ENCODE measurements at regions not wholly inside any gene's neighbourhood (a gene's known extent, or its start where the extent isn't known, plus 50 kb on each side); places are given as distances from the start of the nearest gene placed in this dataset.

- ChIA-PET CTCF (no interaction called here), POLR2A (no interaction called here)
- Histone ChIP-seq H3K27ac (ENCODE audit: insufficient read depth, low read depth, low read length) (no peak overlapping the region), H4K20me1 (replicated peaks; ENCODE audit: control insufficient read depth, extremely low read depth, insufficient read depth, low read length) (no peaks in the 10 kb centered on the region), H3K9ac (replicated peaks; ENCODE audit: extremely low read depth, insufficient read depth, low read length) (no peak overlapping the region), H3K4me3 (replicated peaks in 1 of 3; ENCODE audit: insufficient read depth in 1 of 3, low read depth in 1 of 3, low read length in 3 of 3) (no peak overlapping the region), H2AFZ (ENCODE audit: low read depth, low read length) (no peak overlapping the region), H3K27me3 (ENCODE audit: control insufficient read depth in 2 of 2, insufficient read depth in 2 of 2, low read length in 2 of 2) (no peaks in the 10 kb centered on the region), H3K9me1 (replicated peaks; ENCODE audit: control insufficient read depth, extremely low read depth, insufficient read depth, low read length) (no peaks in the 10 kb centered on the region), H3K4me1 (ENCODE audit: control insufficient read depth, extremely low read depth, insufficient read depth, low read length) (no peaks in the 10 kb centered on the region), H3K36me3 (ENCODE audit: control insufficient read depth in 2 of 2, extremely low read depth in 1 of 2, insufficient read depth in 2 of 2, low read length in 2 of 2) (no peaks in the 10 kb centered on the region), H3K4me2 (ENCODE audit: insufficient read depth, low read length) (no peak overlapping the region), H3K79me2 (ENCODE audit: control insufficient read depth, insufficient read depth, low read length) (no peaks in the 10 kb centered on the region), H3K9me3 (replicated peaks; ENCODE audit: control insufficient read depth, insufficient read depth, low read length) (no peaks in the 10 kb centered on the region)
- no peak for DNase-seq (ENCODE audit: low read depth, low spot score)
- no peak for FAIRE-seq
- intact Hi-C loops (cut with micrococcal nuclease): no loop called here
- no TSS peak for BruUV-seq (replicated peaks)
- dilution Hi-C loops (cut with MboI; ENCODE audit: extremely low pct_ligation_motif_present, low sequenced_read_pairs): no loop called here
- TF ChIP-seq GATA2 (IDR thresholded peaks at IDR 0.05; ENCODE audit: insufficient read depth, insufficient read length, low read depth, low read length) (no peak), POLR2AphosphoS5 (IDR thresholded peaks at IDR 0.05; ENCODE audit: insufficient read depth, low read depth, low read length) (no peak), JUN (IDR thresholded peaks at IDR 0.05; ENCODE audit: borderline replicate concordance, insufficient read depth, insufficient read length, low read depth) (no peak), EZH2 (IDR thresholded peaks at IDR 0.05; ENCODE audit: borderline replicate concordance, low read depth, low read length, severe bottlenecking) (no peak)
- TF ChIP-seq, protein P1, sequence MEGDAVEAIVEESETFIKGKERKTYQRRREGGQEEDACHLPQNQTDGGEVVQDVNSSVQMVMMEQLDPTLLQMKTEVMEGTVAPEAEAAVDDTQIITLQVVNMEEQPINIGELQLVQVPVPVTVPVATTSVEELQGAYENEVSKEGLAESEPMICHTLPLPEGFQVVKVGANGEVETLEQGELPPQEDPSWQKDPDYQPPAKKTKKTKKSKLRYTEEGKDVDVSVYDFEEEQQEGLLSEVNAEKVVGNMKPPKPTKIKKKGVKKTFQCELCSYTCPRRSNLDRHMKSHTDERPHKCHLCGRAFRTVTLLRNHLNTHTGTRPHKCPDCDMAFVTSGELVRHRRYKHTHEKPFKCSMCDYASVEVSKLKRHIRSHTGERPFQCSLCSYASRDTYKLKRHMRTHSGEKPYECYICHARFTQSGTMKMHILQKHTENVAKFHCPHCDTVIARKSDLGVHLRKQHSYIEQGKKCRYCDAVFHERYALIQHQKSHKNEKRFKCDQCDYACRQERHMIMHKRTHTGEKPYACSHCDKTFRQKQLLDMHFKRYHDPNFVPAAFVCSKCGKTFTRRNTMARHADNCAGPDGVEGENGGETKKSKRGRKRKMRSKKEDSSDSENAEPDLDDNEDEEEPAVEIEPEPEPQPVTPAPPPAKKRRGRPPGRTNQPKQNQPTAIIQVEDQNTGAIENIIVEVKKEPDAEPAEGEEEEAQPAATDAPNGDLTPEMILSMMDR (IDR thresholded peaks at IDR 0.05; ENCODE audit: extremely low read depth in 1 of 2, insufficient read depth in 1 of 2, low read depth in 1 of 2, low read length in 2 of 2): no peak
These were observed 547.8 kb upstream of the PCDH7 start for GRCh38 chr4:30172416-30172815.

- BruUV-seq (replicated peaks): no TSS peak
- Histone ChIP-seq H3K9me1 (replicated peaks; ENCODE audit: control insufficient read depth, extremely low read depth, insufficient read depth, low read length) (no peaks in the 10 kb centered on the region), H3K9ac (replicated peaks; ENCODE audit: extremely low read depth, insufficient read depth, low read length) (no peak overlapping the region), H2AFZ (ENCODE audit: low read depth, low read length) (no peak overlapping the region), H3K79me2 (ENCODE audit: control insufficient read depth, insufficient read depth, low read length) (no peaks in the 10 kb centered on the region), H3K27me3 (ENCODE audit: control insufficient read depth in 2 of 2, insufficient read depth in 2 of 2, low read length in 2 of 2) (no peaks in the 10 kb centered on the region), H3K36me3 (ENCODE audit: control insufficient read depth in 2 of 2, extremely low read depth in 1 of 2, insufficient read depth in 2 of 2, low read length in 2 of 2) (no peaks in the 10 kb centered on the region), H3K4me3 (replicated peaks in 1 of 3; ENCODE audit: insufficient read depth in 1 of 3, low read depth in 1 of 3, low read length in 3 of 3) (no peak overlapping the region), H3K4me1 (ENCODE audit: control insufficient read depth, extremely low read depth, insufficient read depth, low read length) (no peaks in the 10 kb centered on the region), H3K27ac (ENCODE audit: insufficient read depth, low read depth, low read length) (no peak overlapping the region), H3K4me2 (ENCODE audit: insufficient read depth, low read length) (no peak overlapping the region), H4K20me1 (replicated peaks; ENCODE audit: control insufficient read depth, extremely low read depth, insufficient read depth, low read length) (no peaks in the 10 kb centered on the region), H3K9me3 (replicated peaks; ENCODE audit: control insufficient read depth, insufficient read depth, low read length) (no peaks in the 10 kb centered on the region)
- no peak for FAIRE-seq
- intact Hi-C loops (cut with micrococcal nuclease) (no loop called here), dilution Hi-C loops (cut with MboI; ENCODE audit: extremely low pct_ligation_motif_present, low sequenced_read_pairs) (no loop called here)
- CTCF ChIA-PET: no interaction called here
- TF ChIP-seq MYC (IDR thresholded peaks at IDR 0.05; ENCODE audit: low read depth, low read length) (no peak), POLR2A (IDR thresholded peaks at IDR 0.05; ENCODE audit: low read depth, low read length) (no peak), POLR2AphosphoS5 (IDR thresholded peaks at IDR 0.05; ENCODE audit: insufficient read depth, low read depth, low read length) (no peak), JUN (IDR thresholded peaks at IDR 0.05; ENCODE audit: borderline replicate concordance, insufficient read depth, insufficient read length, low read depth) (no peak), MAX (IDR thresholded peaks at IDR 0.05; ENCODE audit: insufficient read depth, insufficient read length) (no peak), GATA2 (IDR thresholded peaks at IDR 0.05; ENCODE audit: insufficient read depth, insufficient read length, low read depth, low read length) (no peak), FOS (IDR thresholded peaks at IDR 0.05; ENCODE audit: borderline replicate concordance, insufficient read depth, low read length) (no peak), EZH2 (IDR thresholded peaks at IDR 0.05; ENCODE audit: borderline replicate concordance, low read depth, low read length, severe bottlenecking) (no peak)
- TF ChIP-seq, protein P1 (IDR thresholded peaks at IDR 0.05; ENCODE audit: extremely low read depth in 1 of 2, insufficient read depth in 1 of 2, low read depth in 1 of 2, low read length in 2 of 2): no peak
- no peak for DNase-seq (ENCODE audit: low read depth, low spot score)
- POLR2A ChIA-PET: no interaction called here
These were observed 538.7 kb upstream of the PCDH7 start for GRCh38 chr4:30181512-30181911.

Data from endothelial cell of umbilical vein (primary cell).